SU-DHL-6 (cell line): ENCODE measurements at regions not wholly inside any gene's neighbourhood (a gene's known extent, or its start where the extent isn't known, plus 50 kb on each side); places are given as distances from the start of the nearest gene placed in this dataset.

ENCODE experiments used
- CTCF ChIP-seq: fragments of 200-600 bp; sonication (generic); IDR thresholded peaks from one replicate; pipeline ENCODE4 v1.5.1; 2017; ENCODE audit warnings: antibody characterized with exemption, mild to moderate bottlenecking, low read length, moderate library complexity; ENCODE audit not compliant: insufficient read depth, poor library complexity, severe bottlenecking
- EZH2phosphoT487 ChIP-seq: fragments of 200-600 bp; sonication (generic), shearing (Covaris generic); conservative IDR thresholded peaks from 2 replicates; pipeline ENCODE4 v1.6.1; 2018; ENCODE audit warnings: mild to moderate bottlenecking, antibody characterized with exemption, low read length, moderate library complexity, mixed read lengths

GRCh38 chr7:115704884-115705283 is 325.7 kb downstream of the TFEC start:
- TF ChIP-seq CTCF (no peak), EZH2phosphoT487 (no peak)
